GM21526 (cell line): ENCODE measurements at regions not wholly inside any gene's neighbourhood (a gene's known extent, or its start where the extent isn't known, plus 50 kb on each side); places are given as distances from the start of the nearest gene placed in this dataset.

Experiments used
- ATAC-seq: cut with Tn5 transposase; IDR thresholded peaks from one replicate; pipeline ENCODE4 v1.9.1; 2021; ENCODE audit warnings: moderate library complexity; ENCODE audit not compliant: unreplicated experiment, low FRiP score

DNA sequence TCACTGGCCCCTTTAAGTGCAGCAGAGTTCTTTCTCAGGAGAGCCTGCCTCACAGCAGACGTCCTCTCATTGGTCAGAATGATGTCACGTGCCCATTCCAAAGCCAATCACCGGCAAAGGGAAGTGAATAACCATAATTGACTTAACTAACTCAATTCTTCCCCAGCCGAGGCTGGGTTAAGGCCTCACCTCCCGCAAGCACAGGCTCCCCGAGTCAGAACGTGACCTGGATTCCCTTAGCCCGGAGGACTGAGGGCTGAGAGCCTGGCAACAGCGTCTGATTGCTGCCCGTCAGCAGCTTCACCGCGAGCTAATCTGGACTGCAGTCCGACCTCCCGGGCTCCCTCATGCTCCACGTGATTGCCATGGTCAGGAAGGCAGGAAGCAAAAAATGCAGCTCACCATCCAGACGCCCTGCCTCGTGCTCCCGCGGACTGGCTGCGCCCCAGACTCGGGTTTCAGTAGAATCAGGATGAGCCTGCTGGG lies 92.1 kb upstream of the FZD10 start:
- no peak for ATAC-seq

GRCh38 chr12:130073721-130074120 lies 88.5 kb upstream of the FZD10 start:
- ATAC-seq: no peak

DNA sequence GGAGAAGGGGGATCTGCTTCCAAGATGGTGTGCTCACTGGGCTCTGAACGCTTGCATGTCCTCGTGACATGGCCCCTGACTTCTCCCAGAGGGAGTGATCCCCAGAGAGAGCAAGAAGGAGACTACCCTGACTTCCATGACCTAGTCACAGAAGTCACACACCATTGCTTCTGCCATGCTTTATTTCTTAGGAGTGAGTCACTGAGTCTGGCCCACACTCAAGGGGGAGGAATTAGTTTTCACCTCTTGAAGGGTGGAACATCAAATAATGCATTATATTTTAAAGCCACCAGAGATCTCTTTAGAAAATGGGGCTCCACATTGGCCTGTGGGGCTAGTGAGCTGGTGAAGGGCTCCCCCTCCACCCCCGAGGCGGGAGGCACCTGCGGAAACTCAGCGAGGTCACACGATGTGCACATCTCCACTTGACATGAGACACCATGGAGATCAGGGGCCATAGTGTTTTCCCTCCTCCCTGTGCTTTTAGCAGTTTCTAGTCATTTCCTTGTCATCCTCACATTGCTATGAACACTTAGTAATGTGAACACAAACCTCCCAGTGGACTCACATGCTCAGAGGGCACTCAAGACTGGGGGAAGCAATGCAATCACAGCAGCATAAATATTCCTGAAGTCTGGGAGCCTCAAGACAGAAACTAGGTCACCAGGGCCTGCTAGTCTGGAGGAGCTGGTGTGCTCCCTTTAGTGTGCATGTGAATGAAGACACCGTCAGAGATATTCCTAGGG lies 87.4 kb upstream of the FZD10 start:
- ATAC-seq: no peak

- no peak for ATAC-seq
Measured at GRCh38 chr12:130075497-130076076, 86.7 kb upstream of the FZD10 start.

DNA sequence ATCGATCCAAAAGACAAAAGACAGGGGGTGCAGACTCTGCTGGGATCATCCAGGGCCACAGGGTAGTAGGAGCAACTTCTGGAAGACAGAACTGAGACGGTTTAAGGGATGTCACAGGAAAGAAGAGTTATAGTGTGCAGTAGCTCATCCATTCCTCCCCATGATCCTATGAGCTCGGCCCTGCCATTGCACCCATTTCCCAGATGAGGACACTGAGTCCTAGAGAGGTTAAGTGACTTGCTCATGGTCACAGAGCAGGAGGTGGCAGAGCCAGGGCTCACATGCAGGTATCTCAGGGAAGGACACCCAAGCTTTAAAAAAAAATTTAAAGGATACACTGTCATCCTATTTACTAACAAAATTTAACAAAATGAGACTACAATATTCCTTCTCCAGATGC lies 86.1 kb upstream of the FZD10 start:
- no peak for ATAC-seq

DNA sequence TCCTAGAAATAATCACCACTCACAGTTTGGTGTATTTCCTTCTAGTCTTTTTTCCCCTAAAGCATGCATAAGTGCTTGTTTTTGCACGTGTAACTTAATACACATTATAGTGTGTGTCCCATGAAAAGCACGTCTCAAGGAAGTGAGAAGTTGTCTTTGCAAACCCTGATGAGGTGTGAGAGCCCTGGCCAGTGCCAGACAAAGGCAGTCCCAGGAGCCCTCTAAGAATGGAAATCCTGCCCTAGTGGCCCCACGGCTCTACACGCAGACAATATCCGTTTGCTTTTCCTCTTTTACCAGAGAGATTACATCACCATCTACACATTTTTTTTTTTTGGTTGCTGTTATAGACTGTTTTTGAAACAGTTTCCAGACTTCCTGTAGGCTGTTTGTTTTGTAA lies 85.5 kb upstream of the FZD10 start:
- ATAC-seq: no peak

- no peak for ATAC-seq
Measured at GRCh38 chr12:130078852-130079251, 83.4 kb upstream of the FZD10 start.

GRCh38 chr12:130079279-130079678 lies 83.0 kb upstream of the FZD10 start:
- ATAC-seq: no peak

- ATAC-seq: no peak
Measured at GRCh38 chr12:130080205-130080604, 82.1 kb upstream of the FZD10 start.

DNA sequence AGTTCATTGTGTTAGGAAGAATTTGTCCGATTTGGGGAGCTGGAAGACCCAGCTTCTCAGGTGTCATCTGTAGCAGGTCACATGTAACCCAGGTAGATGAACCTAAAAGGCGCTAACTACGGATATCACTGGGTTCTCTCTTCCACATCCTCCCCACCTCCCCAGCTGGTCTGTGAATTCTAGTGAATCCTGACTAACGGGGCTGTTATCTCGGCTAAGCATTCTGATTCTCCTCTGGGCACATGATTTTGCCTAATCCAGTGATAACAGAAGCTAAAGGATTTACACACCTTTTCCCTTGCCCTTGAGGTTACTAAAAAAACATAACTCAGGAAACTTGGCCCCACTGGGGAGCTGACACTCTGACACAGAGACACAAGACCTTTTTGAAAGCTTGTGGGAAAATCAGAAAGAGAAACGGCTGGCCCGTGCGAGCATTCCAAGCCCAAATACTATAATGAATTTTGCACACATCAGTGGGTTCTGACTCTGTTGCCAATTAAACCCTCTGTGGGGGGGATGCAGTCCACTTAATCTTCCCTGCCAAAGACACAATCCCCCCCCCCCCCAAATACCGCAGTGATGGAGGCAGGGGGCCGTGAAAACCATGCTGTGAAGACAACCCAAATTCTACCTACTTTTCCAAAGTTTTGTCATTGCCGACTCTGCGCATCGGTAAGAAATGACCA lies 81.0 kb upstream of the FZD10 start:
- ATAC-seq: no peak

DNA sequence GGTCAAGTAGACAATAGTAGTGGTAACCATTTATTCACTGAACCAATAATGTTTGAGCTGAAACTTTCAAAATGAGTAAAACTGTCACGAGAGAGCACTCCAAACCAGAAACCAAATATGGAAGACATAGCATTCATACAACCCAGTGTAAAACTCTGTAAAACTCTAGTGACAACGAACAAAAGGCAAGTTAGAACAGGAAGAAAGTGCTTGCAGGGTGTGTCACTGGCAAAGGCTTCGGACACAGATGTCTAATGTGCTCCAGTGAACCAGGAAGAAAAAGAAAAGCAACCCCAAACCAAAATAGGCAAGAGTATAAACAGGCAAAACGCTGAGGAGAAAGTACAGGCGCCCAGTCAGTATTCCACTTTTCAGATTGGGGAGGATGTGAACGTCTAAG lies 79.3 kb upstream of the FZD10 start:
- no peak for ATAC-seq

GRCh38 chr12:130083734-130084133 lies 78.5 kb upstream of the FZD10 start:
- no peak for ATAC-seq

DNA sequence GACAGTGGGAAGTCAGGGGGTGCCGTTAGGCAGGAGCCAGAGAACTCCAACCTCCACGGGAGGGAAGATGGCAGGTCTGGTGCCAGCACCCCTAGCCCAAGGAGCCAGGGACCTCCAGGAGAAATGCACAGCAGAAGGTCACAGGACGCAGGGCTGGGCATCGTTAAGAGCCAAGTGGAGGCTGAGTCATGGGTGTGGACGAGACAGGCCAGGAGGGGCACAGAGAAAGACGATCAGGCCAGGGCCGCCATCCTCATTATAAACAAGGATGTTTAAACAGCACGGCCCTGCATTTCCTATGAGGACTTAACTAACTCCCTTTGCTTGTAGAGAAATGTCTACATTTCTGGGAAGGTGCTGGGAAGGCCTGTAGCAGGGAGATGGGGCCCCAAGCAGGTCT lies 77.9 kb upstream of the FZD10 start:
- ATAC-seq: no peak

- ATAC-seq: no peak
Measured at GRCh38 chr12:130086248-130086647, 76.0 kb upstream of the FZD10 start.

GRCh38 chr12:130086797-130087196 lies 75.5 kb upstream of the FZD10 start:
- ATAC-seq: no peak

GRCh38 chr12:130087222-130087621 lies 75.0 kb upstream of the FZD10 start:
- no peak for ATAC-seq

DNA sequence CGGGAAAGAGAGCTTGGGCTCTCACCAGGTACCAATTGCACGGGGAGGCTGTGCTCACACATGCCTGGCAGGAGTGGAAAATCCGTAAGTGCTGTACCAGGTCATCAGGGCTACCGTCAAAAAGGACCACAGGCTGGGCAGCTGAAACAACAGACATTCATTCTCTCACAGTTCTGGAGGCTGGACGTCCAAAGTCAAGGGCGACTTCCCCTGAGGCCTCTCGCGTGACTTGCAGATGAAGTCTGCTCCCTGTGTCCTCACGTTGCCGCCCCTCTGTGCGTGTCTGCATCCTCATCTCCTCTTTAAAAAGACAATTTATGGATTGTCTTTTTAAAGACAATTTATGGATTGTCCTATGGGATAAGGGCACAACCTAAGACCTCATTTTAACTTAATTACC lies 73.8 kb upstream of the FZD10 start:
- ATAC-seq: no peak

DNA sequence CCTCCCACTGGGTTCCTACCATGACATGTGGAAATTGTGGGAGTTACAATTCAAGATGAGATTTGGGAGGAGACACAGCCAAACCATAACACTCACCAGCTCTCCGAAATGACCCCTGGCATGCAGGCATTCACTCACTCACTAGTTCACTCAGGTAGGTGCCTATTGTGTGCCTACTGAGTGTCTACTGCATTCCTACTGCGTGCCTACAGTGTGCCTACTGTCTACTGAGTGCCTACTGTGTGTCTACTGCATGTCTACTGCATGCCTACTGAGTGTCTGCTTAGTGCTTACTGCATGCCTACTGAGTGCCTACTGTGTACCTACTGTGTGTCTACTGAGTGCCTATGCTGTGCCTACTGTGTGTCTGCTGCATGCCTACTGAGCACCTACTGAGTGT lies 71.7 kb upstream of the FZD10 start:
- no peak for ATAC-seq

DNA sequence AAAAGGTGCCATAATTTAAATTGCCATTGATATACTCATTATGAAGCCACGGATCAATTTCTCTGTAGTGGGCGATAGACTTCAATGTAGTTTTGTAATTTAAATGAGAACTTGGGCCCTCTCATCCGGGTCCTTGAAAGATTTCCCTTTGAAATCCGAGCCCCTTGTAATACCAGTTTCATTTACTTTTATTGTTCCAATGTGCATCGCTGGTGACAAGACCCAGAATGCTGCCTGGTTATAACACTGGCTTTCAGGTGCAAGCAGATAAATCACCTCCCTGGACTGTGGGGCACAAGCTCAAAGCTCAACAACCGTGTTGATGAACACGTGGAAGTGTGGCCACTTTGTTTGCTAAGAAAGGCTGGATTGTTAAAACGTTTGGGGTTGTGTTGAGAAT lies 68.9 kb upstream of the FZD10 start:
- no peak for ATAC-seq

GRCh38 chr12:130097342-130097741 lies 64.9 kb upstream of the FZD10 start:
- ATAC-seq: no peak

DNA sequence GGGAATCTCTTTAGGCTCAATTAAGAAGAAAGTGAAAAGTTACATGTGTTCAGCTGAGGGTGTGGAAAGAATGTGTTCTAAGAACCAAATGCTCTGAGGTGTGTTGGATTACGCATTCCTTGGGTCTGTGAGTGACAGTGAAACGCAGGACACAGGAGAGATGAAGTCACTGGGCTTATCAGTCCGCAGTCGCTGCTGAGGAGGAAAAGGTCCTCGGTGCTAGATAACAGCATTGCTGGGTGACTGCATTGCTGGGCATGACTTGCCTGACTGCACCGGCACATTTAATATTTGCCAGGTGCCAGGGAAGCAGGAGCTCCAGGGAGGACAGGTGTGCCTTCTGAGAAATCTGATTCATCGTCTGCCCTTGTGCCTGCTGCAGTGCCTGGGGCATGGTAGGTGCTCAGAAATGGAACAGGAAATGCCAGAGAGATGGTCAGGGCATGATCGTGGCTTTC lies 64.4 kb upstream of the FZD10 start:
- no peak for ATAC-seq
